WTC11 (cell line): ENCODE measurements at regions not wholly inside any gene's neighbourhood (a gene's known extent, or its start where the extent isn't known, plus 50 kb on each side); places are given as distances from the start of the nearest gene placed in this dataset.

Experiments used
- JUN ChIP-seq: sonication (generic); formaldehyde crosslinking; IDR thresholded peaks from 2 replicates; pipeline ENCODE4 v1.8.0; 2023; ENCODE audit warnings: mild to moderate bottlenecking, missing genetic modification reagents
- TEAD1 ChIP-seq: sonication (generic); formaldehyde crosslinking; IDR thresholded peaks from 2 replicates; pipeline ENCODE4 v1.8.0; 2022; ENCODE audit warnings: mild to moderate bottlenecking, missing genetic modification reagents
- ZNF263 ChIP-seq: sonication (generic); formaldehyde crosslinking; IDR thresholded peaks from 2 replicates; pipeline ENCODE4 v1.8.1; 2022; ENCODE audit warnings: low read depth, mild to moderate bottlenecking, moderate library complexity, missing genetic modification reagents
- TF ChIP-seq, protein P1 (sequence below): fragments of 200-600 bp; IDR thresholded peaks from 2 replicates; pipeline ENCODE4 v1.8.0; 2022; ENCODE audit warnings: antibody characterized with exemption
- TF ChIP-seq, protein P2 (sequence below): sonication (generic); formaldehyde crosslinking; IDR thresholded peaks from 2 replicates; pipeline ENCODE4 v1.8.0; 2023; ENCODE audit warnings: missing genetic modification reagents
- TF ChIP-seq, protein P3 (sequence below): sonication (generic); formaldehyde crosslinking; IDR thresholded peaks from 2 replicates; pipeline ENCODE4 v1.8.1; 2022; ENCODE audit warnings: mild to moderate bottlenecking, moderate library complexity, missing genetic modification reagents
- TF ChIP-seq, protein P4 (sequence below): sonication (generic); formaldehyde crosslinking; IDR thresholded peaks from 2 replicates; pipeline ENCODE4 v1.8.1; 2022; ENCODE audit warnings: low read depth, mild to moderate bottlenecking, moderate library complexity, missing genetic modification reagents, borderline replicate concordance
- TF ChIP-seq, protein P5 (sequence below): sonication (generic); formaldehyde crosslinking; IDR thresholded peaks from 2 replicates; pipeline ENCODE4 v1.8.0; 2022; ENCODE audit warnings: mild to moderate bottlenecking, missing genetic modification reagents
- TF ChIP-seq, protein P6 (sequence below): fragments of 250-450 bp; sonication (Bioruptor Pico); conservative IDR thresholded peaks from 2 replicates; pipeline ENCODE4 v1.9.0; 2021; ENCODE audit warnings: mild to moderate bottlenecking

DNA sequence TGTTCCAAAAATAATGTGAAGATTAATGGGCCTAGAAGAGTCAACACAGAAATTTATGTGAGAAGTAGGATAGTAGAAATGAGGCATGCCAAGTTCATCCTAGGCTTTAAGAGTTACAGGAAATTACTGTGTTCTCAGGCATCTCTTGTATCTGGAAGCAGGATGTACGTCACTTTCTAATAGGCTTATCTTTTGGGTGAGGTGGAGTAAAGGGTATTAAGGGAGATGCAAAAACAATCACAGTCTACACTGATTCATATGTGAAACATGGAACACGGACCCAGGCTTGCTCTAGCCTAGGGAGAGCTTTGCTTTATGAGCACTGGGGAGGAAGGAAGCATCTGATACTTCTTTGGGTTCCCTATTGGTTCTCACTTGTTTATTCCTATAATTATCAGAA lies 84.5 kb upstream of the RGS4 start:
- TF ChIP-seq, protein P1, sequence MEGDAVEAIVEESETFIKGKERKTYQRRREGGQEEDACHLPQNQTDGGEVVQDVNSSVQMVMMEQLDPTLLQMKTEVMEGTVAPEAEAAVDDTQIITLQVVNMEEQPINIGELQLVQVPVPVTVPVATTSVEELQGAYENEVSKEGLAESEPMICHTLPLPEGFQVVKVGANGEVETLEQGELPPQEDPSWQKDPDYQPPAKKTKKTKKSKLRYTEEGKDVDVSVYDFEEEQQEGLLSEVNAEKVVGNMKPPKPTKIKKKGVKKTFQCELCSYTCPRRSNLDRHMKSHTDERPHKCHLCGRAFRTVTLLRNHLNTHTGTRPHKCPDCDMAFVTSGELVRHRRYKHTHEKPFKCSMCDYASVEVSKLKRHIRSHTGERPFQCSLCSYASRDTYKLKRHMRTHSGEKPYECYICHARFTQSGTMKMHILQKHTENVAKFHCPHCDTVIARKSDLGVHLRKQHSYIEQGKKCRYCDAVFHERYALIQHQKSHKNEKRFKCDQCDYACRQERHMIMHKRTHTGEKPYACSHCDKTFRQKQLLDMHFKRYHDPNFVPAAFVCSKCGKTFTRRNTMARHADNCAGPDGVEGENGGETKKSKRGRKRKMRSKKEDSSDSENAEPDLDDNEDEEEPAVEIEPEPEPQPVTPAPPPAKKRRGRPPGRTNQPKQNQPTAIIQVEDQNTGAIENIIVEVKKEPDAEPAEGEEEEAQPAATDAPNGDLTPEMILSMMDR, result no peak
- TF ChIP-seq, protein P2, sequence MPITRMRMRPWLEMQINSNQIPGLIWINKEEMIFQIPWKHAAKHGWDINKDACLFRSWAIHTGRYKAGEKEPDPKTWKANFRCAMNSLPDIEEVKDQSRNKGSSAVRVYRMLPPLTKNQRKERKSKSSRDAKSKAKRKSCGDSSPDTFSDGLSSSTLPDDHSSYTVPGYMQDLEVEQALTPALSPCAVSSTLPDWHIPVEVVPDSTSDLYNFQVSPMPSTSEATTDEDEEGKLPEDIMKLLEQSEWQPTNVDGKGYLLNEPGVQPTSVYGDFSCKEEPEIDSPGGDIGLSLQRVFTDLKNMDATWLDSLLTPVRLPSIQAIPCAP, result no peak
- TF ChIP-seq ZNF263 (CRISPR knock-in tag) (no peak), JUN (CRISPR knock-in tag) (no peak), TEAD1 (CRISPR knock-in tag) (no peak)
- TF ChIP-seq, protein P3, sequence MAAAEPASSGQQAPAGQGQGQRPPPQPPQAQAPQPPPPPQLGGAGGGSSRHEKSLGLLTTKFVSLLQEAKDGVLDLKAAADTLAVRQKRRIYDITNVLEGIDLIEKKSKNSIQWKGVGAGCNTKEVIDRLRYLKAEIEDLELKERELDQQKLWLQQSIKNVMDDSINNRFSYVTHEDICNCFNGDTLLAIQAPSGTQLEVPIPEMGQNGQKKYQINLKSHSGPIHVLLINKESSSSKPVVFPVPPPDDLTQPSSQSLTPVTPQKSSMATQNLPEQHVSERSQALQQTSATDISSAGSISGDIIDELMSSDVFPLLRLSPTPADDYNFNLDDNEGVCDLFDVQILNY (CRISPR knock-in tag), result no peak
- TF ChIP-seq, protein P4, sequence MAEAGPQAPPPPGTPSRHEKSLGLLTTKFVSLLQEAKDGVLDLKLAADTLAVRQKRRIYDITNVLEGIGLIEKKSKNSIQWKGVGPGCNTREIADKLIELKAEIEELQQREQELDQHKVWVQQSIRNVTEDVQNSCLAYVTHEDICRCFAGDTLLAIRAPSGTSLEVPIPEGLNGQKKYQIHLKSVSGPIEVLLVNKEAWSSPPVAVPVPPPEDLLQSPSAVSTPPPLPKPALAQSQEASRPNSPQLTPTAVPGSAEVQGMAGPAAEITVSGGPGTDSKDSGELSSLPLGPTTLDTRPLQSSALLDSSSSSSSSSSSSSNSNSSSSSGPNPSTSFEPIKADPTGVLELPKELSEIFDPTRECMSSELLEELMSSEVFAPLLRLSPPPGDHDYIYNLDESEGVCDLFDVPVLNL (CRISPR knock-in tag), result no peak
- TF ChIP-seq, protein P5, sequence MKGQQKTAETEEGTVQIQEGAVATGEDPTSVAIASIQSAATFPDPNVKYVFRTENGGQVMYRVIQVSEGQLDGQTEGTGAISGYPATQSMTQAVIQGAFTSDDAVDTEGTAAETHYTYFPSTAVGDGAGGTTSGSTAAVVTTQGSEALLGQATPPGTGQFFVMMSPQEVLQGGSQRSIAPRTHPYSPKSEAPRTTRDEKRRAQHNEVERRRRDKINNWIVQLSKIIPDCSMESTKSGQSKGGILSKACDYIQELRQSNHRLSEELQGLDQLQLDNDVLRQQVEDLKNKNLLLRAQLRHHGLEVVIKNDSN (CRISPR knock-in tag), result no peak
- TF ChIP-seq, protein P6, sequence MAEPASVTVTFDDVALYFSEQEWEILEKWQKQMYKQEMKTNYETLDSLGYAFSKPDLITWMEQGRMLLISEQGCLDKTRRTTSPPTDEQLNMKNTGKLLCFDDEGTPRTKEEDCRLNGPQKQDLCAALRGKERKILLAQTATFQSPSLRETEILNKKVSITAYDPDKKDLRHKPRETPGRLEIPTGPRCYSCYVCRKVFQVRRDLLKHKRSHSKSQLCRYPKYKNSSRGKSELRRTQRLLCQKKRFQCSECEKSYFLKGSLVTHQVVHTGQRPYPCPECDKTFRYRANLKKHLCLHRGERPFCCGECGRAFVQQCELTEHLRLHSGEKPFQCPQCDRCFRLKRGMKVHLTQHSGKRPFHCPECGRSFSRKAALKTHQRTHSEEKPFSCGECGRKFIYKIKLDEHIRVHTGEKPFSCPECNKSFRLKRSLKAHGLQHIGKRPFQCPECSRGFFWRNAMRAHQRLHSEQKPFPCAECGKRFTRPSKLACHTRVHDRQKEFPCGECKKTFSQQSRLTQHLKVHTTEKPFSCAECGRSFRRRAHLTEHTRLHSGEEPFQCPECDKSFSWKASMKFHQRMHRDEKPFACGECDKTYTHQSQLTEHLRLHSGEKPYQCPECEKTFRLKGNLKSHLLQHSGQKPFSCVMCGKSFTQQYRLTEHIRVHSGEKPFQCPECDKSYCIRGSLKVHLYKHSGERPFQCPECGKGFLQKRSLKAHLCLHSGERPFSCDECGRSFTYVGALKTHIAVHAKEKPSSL (CRISPR knock-in tag), result no peak
